HepG2 (cell line): ENCODE measurements at regions not wholly inside any gene's neighbourhood (a gene's known extent, or its start where the extent isn't known, plus 50 kb on each side); places are given as distances from the start of the nearest gene placed in this dataset.

Source experiments
- ARID4A ChIP-seq: sonication (generic); formaldehyde crosslinking; IDR thresholded peaks from 2 replicates; pipeline ENCODE4 v1.5.0; 2020; ENCODE audit warnings: mild to moderate bottlenecking, missing genetic modification reagents, borderline replicate concordance
- ATRX ChIP-seq: sonication (generic); formaldehyde crosslinking; IDR thresholded peaks from 2 replicates; pipeline ENCODE4 v1.4.0; 2020; ENCODE audit warnings: missing genetic modification reagents, borderline replicate concordance
- HOMEZ ChIP-seq: IDR thresholded peaks from 2 replicates; pipeline ENCODE4 v1.6.1; 2016; ENCODE audit warnings: low read depth
- KDM5B ChIP-seq: sonication (generic); formaldehyde crosslinking; IDR thresholded peaks from 2 replicates; pipeline ENCODE4 v1.4.0; 2020; ENCODE audit warnings: missing genetic modification reagents, mild to moderate bottlenecking, borderline replicate concordance
- RAD21 ChIP-seq: fragments of 450-650 bp; formaldehyde crosslinking; IDR thresholded peaks from 2 replicates; pipeline ENCODE4 v1.5.0; 2020; ENCODE audit warnings: mild to moderate bottlenecking
- RAD51 ChIP-seq: fragments of 450-650 bp; IDR thresholded peaks from 2 replicates; pipeline ENCODE4 v1.6.1; 2016; ENCODE audit warnings: borderline replicate concordance
- REXO4 ChIP-seq: sonication (generic); formaldehyde crosslinking; IDR thresholded peaks from 2 replicates; pipeline ENCODE4 v1.8.0; 2022; ENCODE audit warnings: missing genetic modification reagents, mild to moderate bottlenecking, borderline replicate concordance
- ZBTB40 ChIP-seq, 2 experiments: fragments of 450-650 bp in 1 of 2; sonication (generic) in 1 of 2; formaldehyde crosslinking in 1 of 2; IDR thresholded peaks; 2 replicates each; pipeline versions ENCODE4 v1.6.1 to v1.8.0; 2016 to 2022; ENCODE audit warnings: antibody characterized with exemption in 1 of 2, mild to moderate bottlenecking in 1 of 2, missing genetic modification reagents in 1 of 2
- ZNF121 ChIP-seq: sonication (generic); formaldehyde crosslinking; IDR thresholded peaks from 2 replicates; pipeline ENCODE4 v1.5.0; 2020; ENCODE audit warnings: mild to moderate bottlenecking, missing genetic modification reagents
- ZNF530 ChIP-seq: sonication (generic); formaldehyde crosslinking; IDR thresholded peaks from 2 replicates; pipeline ENCODE4 v1.5.0; 2020; ENCODE audit warnings: low read depth, mild to moderate bottlenecking, missing genetic modification reagents
- ZNF550 ChIP-seq: sonication (generic); formaldehyde crosslinking; IDR thresholded peaks from 2 replicates; pipeline ENCODE4 v1.4.0; 2020; ENCODE audit warnings: mild to moderate bottlenecking, missing genetic modification reagents, borderline replicate concordance
- ZNF597 ChIP-seq: sonication (generic); formaldehyde crosslinking; IDR thresholded peaks from 2 replicates; pipeline ENCODE4 v1.5.0; 2020; ENCODE audit warnings: missing genetic modification reagents
- ZNF7 ChIP-seq: IDR thresholded peaks from 2 replicates; pipeline ENCODE4 v1.6.1; 2016; ENCODE audit warnings: missing biosample characterization, missing genetic modification reagents

- TF ChIP-seq ZNF530 (CRISPR knock-in tag) (no peak), HOMEZ (CRISPR knock-in tag) (no peak), ZNF597 (CRISPR knock-in tag) (no peak), RAD21 (CRISPR knock-in tag) (no peak), ARID4A (CRISPR knock-in tag) (no peak), ZNF550 (CRISPR knock-in tag) (no peak), ATRX (CRISPR knock-in tag) (no peak), KDM5B (CRISPR knock-in tag) (no peak), ZNF121 (no peak), RAD51 (no peak), ZNF7 (CRISPR knock-in tag) (no peak), REXO4 (CRISPR knock-in tag) (no peak), ZBTB40 (IDR thresholded peaks at IDR 0.05) (no peak), ZBTB40 (CRISPR knock-in tag; IDR thresholded peaks at IDR 0.05) (no peak)
These were observed 62.4 kb upstream of the MEF2A start (continued) for GRCh38 chr15:99503411-99503810.
